Vagina (tissue), 2 donors: ENCODE measurements at regions not wholly inside any gene's neighbourhood (a gene's known extent, or its start where the extent isn't known, plus 50 kb on each side); places are given as distances from the start of the nearest gene placed in this dataset.

Experiments
- CTCF ChIP-seq, 3 experiments: fragments of 450-650 bp in 2 of 3; fragments of 200-600 bp in 1 of 3; sonication (generic) in 1 of 3; IDR thresholded peaks; one replicate each; pipeline ENCODE4 v1.5.1; 2017 to 2019; ENCODE audit warnings: antibody characterized with exemption in 3 of 3, mild to moderate bottlenecking in 2 of 3, moderate library complexity in 2 of 3
- POLR2A ChIP-seq, 2 donors: fragments of 450-650 bp; IDR thresholded peaks; one replicate each; pipeline ENCODE4 v1.6.1; 2017; ENCODE audit warnings: antibody characterized with exemption in 2 of 2, mild to moderate bottlenecking in 2 of 2, moderate library complexity in 2 of 2

GRCh38 chr2:146776596-146776995 lies 1068.2 kb upstream of the ACVR2A start:
- TF ChIP-seq POLR2A (IDR thresholded peaks at IDR 0.05) (no peak), CTCF (IDR thresholded peaks at IDR 0.05) (no peak)
